Endodermal cell (in vitro differentiated cells): ENCODE measurements at regions not wholly inside any gene's neighbourhood (a gene's known extent, or its start where the extent isn't known, plus 50 kb on each side); places are given as distances from the start of the nearest gene placed in this dataset.
A peak's percentile ranks its signal among the peaks of the same experiment; 100 is the strongest.

Experiments used
- DNase-seq: peaks from one replicate; pipeline ENCODE4 v3.0.0-alpha.2; 2017
- H3K27ac ChIP-seq: 2 replicates; pipeline ENCODE4 v1.5.1; 2013; ENCODE audit warnings: mild to moderate bottlenecking, low read depth, low read length, moderate library complexity
- H3K27me3 ChIP-seq: 2 replicates; pipeline ENCODE4 v1.6.1; 2013; ENCODE audit warnings: mild to moderate bottlenecking, low read length, moderate library complexity; ENCODE audit not compliant: insufficient read depth, control insufficient read depth, poor library complexity, severe bottlenecking
- H3K36me3 ChIP-seq: 2 replicates; pipeline ENCODE4 v1.7.0; 2013; ENCODE audit warnings: mild to moderate bottlenecking, low read length, moderate library complexity; ENCODE audit not compliant: control insufficient read depth, insufficient read depth
- H3K4me1 ChIP-seq: one replicate; pipeline ENCODE4 v1.7.0; 2013; ENCODE audit warnings: low read length; ENCODE audit not compliant: control insufficient read depth, insufficient read depth
- H3K4me3 ChIP-seq: 2 replicates; pipeline ENCODE4 v1.5.1; 2013; ENCODE audit warnings: mild to moderate bottlenecking, low read length, moderate library complexity
- H3K9ac ChIP-seq: 2 replicates; pipeline ENCODE4 v1.6.1; 2013; ENCODE audit warnings: mild to moderate bottlenecking, low read length, moderate library complexity; ENCODE audit not compliant: poor library complexity, severe bottlenecking; ENCODE audit errors: extremely low read depth
- H3K9me3 ChIP-seq: 2 replicates; pipeline ENCODE4 v1.6.1; 2013; ENCODE audit warnings: mild to moderate bottlenecking, low read length, moderate library complexity; ENCODE audit not compliant: control insufficient read depth
- H3K27ac Mint-ChIP-seq: 2 replicates; pipeline ENCODE4 v1.8.0; 2020; ENCODE audit warnings: mixed read lengths
- H3K27me3 Mint-ChIP-seq: 2 replicates; pipeline ENCODE4 v1.8.0; 2021; ENCODE audit warnings: mild to moderate bottlenecking, mixed read lengths; ENCODE audit not compliant: insufficient read depth
- H3K36me3 Mint-ChIP-seq: 2 replicates; pipeline ENCODE4 v1.8.0; 2020; ENCODE audit warnings: low read depth, mixed read lengths
- H3K4me1 Mint-ChIP-seq: 2 replicates; pipeline ENCODE4 v1.8.0; 2020; ENCODE audit warnings: mixed read lengths
- H3K4me3 Mint-ChIP-seq: 2 replicates; pipeline ENCODE4 v1.8.0; 2020; ENCODE audit warnings: mild to moderate bottlenecking, moderate library complexity, mixed read lengths
- H3K9me3 Mint-ChIP-seq: 2 replicates; pipeline ENCODE4 v1.8.0; 2020; ENCODE audit warnings: mild to moderate bottlenecking, mixed read lengths
- WGBS, 2 experiments: methylation state at CpG; one replicate each; pipeline versions ENCODE4 v1.1.5 to v1.1.7; 2013; ENCODE audit warnings: missing lambda C conversion rate in 2 of 2, mixed read lengths in 1 of 2; ENCODE audit not compliant: insufficient coverage in 1 of 2, insufficient read length in 1 of 2; 5-methylcytosine and 5-hydroxymethylcytosine counted together
- TF ChIP-seq, protein P1 (sequence below): fragments of 200-600 bp; sonication (generic); conservative IDR thresholded peaks from 2 replicates; pipeline ENCODE4 v1.5.0; 2021; ENCODE audit warnings: antibody characterized with exemption, mild to moderate bottlenecking

DNA sequence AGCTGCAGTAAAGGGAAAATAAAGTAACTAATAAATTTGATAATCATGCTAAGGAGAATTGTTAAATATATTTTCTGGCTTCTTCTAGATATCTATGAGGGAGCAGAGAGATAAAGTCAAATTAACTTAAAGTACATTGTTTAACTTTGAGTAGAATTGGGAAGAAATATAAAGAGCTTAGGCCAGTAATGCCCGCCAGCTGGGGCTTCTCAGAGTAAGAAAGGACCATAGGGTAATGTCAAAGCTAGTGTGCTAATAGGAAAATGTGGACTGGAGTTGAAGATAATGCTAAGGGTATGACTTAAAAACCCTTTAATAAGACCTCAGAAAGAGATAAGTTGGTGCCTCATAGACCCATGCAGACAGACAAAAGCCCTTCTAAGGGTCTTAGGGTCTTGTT lies 411.6 kb upstream of the ANO3 start:
- 75 to 77% methylated on average over 1 of the region's 1 CpG for WGBS, 2 experiments
- H3K9ac ChIP-seq = no peak overlapping the region
- no peak for DNase-seq
- peak overlapping the region; percentile 34 for H3K4me3 ChIP-seq
- Mint-ChIP-seq H3K27me3 (no peaks in the 10 kb centered on the region), H3K36me3 (no peaks in the 10 kb centered on the region), H3K9me3 (peaks cover 28% of the 10 kb centered on the region), H3K4me3 (no peak overlapping the region), H3K27ac (no peak overlapping the region), H3K4me1 (no peaks in the 10 kb centered on the region)
- H3K27ac ChIP-seq = no peak overlapping the region
- TF ChIP-seq, protein P1, sequence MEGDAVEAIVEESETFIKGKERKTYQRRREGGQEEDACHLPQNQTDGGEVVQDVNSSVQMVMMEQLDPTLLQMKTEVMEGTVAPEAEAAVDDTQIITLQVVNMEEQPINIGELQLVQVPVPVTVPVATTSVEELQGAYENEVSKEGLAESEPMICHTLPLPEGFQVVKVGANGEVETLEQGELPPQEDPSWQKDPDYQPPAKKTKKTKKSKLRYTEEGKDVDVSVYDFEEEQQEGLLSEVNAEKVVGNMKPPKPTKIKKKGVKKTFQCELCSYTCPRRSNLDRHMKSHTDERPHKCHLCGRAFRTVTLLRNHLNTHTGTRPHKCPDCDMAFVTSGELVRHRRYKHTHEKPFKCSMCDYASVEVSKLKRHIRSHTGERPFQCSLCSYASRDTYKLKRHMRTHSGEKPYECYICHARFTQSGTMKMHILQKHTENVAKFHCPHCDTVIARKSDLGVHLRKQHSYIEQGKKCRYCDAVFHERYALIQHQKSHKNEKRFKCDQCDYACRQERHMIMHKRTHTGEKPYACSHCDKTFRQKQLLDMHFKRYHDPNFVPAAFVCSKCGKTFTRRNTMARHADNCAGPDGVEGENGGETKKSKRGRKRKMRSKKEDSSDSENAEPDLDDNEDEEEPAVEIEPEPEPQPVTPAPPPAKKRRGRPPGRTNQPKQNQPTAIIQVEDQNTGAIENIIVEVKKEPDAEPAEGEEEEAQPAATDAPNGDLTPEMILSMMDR = no peak
- H3K36me3 ChIP-seq = no peaks in the 10 kb centered on the region
- H3K27me3 ChIP-seq = no peaks in the 10 kb centered on the region
- H3K4me1 ChIP-seq = no peaks in the 10 kb centered on the region
- H3K9me3 ChIP-seq = peaks cover 17% of the 10 kb centered on the region

DNA sequence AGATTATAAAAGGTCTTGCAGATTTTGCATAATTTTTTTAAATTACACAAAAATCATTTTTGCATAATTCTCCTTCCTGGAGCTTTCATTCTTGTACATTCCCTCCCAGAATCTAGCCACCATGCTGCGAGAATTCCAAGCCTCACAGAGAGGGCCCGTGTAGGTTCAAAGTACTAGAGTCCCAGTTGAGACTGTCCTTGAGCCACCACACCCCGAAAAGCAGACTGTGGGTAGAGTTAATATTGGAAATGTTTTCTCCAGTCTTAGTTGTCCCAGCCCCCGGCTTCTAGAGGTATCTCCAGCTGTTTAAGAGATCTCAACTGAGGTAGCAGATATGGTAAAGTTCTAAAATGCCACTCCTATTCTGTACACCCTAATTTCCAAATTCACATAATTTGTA lies 407.3 kb upstream of the ANO3 start:
- Mint-ChIP-seq H3K27me3 (no peaks in the 10 kb centered on the region), H3K4me1 (peaks cover 14% of the 10 kb centered on the region), H3K36me3 (no peaks in the 10 kb centered on the region), H3K4me3 (no peak overlapping the region), H3K9me3 (peaks cover 28% of the 10 kb centered on the region), H3K27ac (no peak overlapping the region)
- H3K27ac ChIP-seq = no peak overlapping the region
- TF ChIP-seq, protein P1 = no peak
- peaks cover 17% of the 10 kb centered on the region for H3K9me3 ChIP-seq
- no peak overlapping the region for H3K9ac ChIP-seq
- no peak overlapping the region for H3K4me3 ChIP-seq
- H3K27me3 ChIP-seq = no peaks in the 10 kb centered on the region
- WGBS, 2 experiments = 95 to 100% methylated on average over 1 to 4 of the region's 4 CpGs
- no peaks in the 10 kb centered on the region for H3K36me3 ChIP-seq
- no peak for DNase-seq
- no peaks in the 10 kb centered on the region for H3K4me1 ChIP-seq

DNA sequence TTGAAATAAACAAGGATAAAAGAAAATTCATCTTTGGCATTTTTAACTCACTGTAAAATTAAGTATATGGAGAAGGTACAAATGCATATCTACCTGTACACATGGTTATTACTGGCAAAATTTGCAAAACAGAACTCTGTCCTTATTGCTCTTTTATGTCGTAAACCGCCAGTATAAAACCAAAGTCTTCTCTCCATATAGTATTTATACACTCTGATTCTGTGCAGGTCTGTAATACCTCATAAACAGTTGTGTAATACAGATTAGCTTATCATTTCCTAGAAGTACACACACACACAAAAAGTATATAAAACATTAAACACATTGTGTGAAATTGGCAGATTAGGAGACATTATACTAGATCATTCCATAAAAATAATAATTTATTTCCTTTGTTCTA lies 406.6 kb upstream of the ANO3 start:
- no peaks in the 10 kb centered on the region for H3K4me1 ChIP-seq
- H3K36me3 Mint-ChIP-seq = no peaks in the 10 kb centered on the region
- TF ChIP-seq, protein P1 = no peak
- H3K9me3 Mint-ChIP-seq = peaks cover 27% of the 10 kb centered on the region
- no peak for DNase-seq
- peaks cover 17% of the 10 kb centered on the region for H3K9me3 ChIP-seq
- H3K27ac Mint-ChIP-seq = no peak overlapping the region
- H3K27ac ChIP-seq = no peak overlapping the region
- no peaks in the 10 kb centered on the region for H3K27me3 Mint-ChIP-seq
- H3K4me3 ChIP-seq = no peak overlapping the region
- no peaks in the 10 kb centered on the region for H3K36me3 ChIP-seq
- no peak overlapping the region for H3K9ac ChIP-seq
- WGBS, 2 experiments = 91% methylated on average over 2 of the region's 2 CpGs; no CpG with 5 or more reads in 1 of the 2 experiments
- H3K4me1 Mint-ChIP-seq = peaks cover 21% of the 10 kb centered on the region
- H3K4me3 Mint-ChIP-seq = no peak overlapping the region
- no peaks in the 10 kb centered on the region for H3K27me3 ChIP-seq
